ENCODE measurements at regions not wholly inside any gene's neighbourhood (a gene's known extent, or its start where the extent isn't known, plus 50 kb on each side); places are given as distances from the start of the nearest gene placed in this dataset.

DNA sequence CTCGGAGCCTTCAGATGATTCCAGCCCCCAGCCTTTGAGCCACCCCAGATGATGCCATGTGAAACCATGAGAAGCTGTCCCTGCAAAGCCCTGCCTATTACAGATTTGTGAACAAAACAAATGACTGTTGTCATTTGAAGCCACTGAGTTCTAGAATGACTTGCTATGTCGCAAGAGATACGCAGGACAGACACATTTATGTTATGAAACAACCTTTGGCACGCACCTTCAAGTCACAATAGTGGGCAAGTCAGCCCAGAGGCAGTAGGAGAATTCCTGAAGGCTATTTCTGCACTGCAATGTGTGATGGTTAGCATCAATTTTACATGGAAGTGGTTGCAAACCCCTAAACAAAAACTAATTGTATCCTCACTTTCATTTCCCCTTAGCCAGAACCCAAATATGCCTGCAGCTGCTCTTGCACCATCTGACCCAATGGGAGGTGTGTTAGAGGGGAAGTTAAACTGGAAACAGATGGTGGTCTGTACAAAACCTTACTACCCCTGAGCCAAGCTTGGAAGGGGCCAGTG is 174.4 kb upstream of the ATP6AP2 start:
- WGBS, 2 donors, result 56 to 72% methylated on average over 3 to 4 of the region's 4 CpGs
- TF ChIP-seq, protein P1, sequence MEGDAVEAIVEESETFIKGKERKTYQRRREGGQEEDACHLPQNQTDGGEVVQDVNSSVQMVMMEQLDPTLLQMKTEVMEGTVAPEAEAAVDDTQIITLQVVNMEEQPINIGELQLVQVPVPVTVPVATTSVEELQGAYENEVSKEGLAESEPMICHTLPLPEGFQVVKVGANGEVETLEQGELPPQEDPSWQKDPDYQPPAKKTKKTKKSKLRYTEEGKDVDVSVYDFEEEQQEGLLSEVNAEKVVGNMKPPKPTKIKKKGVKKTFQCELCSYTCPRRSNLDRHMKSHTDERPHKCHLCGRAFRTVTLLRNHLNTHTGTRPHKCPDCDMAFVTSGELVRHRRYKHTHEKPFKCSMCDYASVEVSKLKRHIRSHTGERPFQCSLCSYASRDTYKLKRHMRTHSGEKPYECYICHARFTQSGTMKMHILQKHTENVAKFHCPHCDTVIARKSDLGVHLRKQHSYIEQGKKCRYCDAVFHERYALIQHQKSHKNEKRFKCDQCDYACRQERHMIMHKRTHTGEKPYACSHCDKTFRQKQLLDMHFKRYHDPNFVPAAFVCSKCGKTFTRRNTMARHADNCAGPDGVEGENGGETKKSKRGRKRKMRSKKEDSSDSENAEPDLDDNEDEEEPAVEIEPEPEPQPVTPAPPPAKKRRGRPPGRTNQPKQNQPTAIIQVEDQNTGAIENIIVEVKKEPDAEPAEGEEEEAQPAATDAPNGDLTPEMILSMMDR (IDR thresholded peaks at IDR 0.05), result no peak
- no peak for TF ChIP-seq POLR2A (IDR thresholded peaks at IDR 0.05)

DNA sequence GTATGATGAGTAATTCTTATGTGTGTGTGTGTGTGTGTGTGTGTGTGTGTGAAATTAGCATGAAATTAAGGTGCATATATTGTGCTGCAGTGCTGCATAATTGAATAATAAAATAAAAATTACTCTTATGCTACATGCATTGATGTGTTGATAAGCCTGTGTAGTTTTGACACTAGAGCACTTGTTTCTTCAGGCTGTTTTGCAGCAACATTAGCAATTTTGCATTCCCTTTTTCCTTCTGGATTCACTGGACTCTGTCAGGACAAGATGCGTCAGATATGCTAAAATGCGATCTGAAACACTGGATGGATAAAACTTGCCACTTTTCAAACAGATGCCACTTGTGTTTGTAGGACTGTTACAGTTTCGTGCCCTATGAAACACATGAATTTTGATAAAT is 175.4 kb upstream of the ATP6AP2 start:
- intact Hi-C loops (cut with DNase I; ENCODE audit: low total_unique reads), result no loop called here

More for the DNA sequence above, 174.4 kb upstream of the ATP6AP2 start:
- no peak overlapping the region for H3K4me3 ChIP-seq (ENCODE audit: low read depth, poor library complexity, severe bottlenecking)
- no peak for DNase-seq (ENCODE audit: low spot score in 2 of 2)
- intact Hi-C loops (cut with DNase I; ENCODE audit: low total_unique reads), result no loop called here

DNA sequence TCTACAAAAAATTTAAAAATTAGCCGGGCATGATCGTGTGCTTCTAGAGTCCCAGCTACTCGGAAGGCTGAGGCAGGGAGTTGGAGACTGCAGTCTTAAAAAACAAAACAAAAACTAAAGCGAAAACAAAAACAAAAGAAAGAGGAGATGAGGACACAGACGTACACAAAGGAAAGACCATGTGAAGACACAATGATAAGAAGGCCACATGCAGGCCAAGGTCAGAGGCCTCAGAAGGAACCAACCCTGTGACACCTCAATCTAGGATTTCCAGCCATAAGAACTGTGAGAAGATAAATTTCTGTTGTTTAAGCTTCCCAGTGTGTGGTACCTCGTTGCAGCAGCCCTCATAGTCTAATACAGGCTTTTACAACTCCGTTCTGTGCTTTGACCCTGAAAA is 177.0 kb upstream of the ATP6AP2 start:
- intact Hi-C loops (cut with DNase I; ENCODE audit: low total_unique reads), result no loop called here
- H3K4me3 ChIP-seq (ENCODE audit: low read depth, poor library complexity, severe bottlenecking), result no peak overlapping the region
- TF ChIP-seq POLR2A (IDR thresholded peaks at IDR 0.05), result no peak
- TF ChIP-seq, protein P1 (IDR thresholded peaks at IDR 0.05), result no peak
- WGBS, 2 donors, result 75 to 90% methylated on average over 7 of the region's 7 CpGs
- DNase-seq (ENCODE audit: low spot score in 2 of 2), result no peak

More for the DNA sequence above, 175.4 kb upstream of the ATP6AP2 start:
- no peak overlapping the region for H3K4me3 ChIP-seq (ENCODE audit: low read depth, poor library complexity, severe bottlenecking)
- no peak for DNase-seq (ENCODE audit: low spot score in 2 of 2)
- no peak for TF ChIP-seq POLR2A (IDR thresholded peaks at IDR 0.05)
- TF ChIP-seq, protein P1 (IDR thresholded peaks at IDR 0.05), result no peak
- 88 to 98% methylated on average over 3 of the region's 3 CpGs for WGBS, 2 donors

DNA sequence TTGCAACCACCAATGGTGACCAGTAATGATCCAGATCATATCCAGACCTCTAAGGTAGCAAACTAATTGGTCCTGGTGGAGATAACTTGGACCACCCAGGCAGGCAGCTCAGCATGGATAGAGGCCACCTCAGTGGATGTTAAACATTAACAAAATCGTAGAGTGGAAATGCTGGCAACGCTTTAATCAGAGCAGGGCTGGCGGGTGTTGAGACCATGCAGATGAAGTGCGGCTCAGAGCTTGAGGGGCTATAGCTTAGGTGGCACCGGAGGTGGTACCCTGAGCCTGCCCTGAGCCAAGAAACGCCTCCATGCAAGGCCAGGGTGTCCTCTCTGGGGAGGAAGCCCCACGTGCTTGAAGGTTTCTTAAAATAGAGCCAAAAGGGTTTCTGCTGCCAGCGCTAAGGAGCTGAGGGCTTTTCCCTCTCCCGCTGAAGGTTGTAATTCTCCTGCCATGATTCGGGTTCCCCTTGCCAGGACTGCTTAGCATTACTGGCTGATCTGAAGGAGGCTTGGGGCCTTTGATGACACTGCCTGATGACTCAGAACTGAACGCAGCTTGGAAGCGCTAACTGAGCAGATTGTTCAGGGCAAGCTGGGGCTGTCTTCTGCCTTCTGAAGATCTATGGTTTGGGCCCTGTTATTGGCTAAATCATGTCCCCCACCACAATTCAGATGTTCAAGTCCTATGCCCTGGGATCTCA is 177.8 kb upstream of the ATP6AP2 start:
- 5 to 46% methylated on average over 4 to 12 of the region's 12 CpGs for WGBS, 2 donors
- intact Hi-C loops (cut with DNase I; ENCODE audit: low total_unique reads), result no loop called here
- no peak overlapping the region for H3K4me3 ChIP-seq (ENCODE audit: low read depth, poor library complexity, severe bottlenecking)
- peak in 1 of 2 donors; percentile 32 for DNase-seq (ENCODE audit: low spot score in 2 of 2)
- TF ChIP-seq, protein P1 (IDR thresholded peaks at IDR 0.05), result no peak
- TF ChIP-seq POLR2A (IDR thresholded peaks at IDR 0.05), result no peak

DNA sequence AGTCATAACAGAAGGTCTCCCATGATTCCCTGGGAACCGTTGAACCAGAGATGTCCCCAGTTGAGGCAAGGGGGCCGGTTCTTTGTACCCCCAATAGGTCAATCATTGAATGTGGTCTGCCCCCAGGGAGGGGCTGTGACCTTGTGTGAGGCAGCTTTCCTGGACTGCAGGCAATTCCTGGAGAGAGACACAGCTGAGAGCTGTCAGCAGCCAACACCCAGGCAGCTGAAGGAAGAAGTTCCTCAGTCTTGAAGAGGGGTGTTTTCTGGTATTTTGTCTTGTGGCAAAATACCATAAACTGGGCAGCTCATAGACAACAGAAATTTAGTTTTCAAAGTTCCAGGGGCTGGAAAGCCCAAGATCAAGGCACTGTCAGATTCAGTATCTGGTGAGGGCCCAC is 185.7 kb upstream of the ATP6AP2 start:
- DNase-seq (ENCODE audit: low spot score in 2 of 2), result no peak
- WGBS, 2 donors, result 86 to 87% methylated on average over 2 of the region's 2 CpGs
- TF ChIP-seq, protein P1 (IDR thresholded peaks at IDR 0.05), result no peak
- TF ChIP-seq POLR2A (IDR thresholded peaks at IDR 0.05), result no peak
- no peak overlapping the region for H3K4me3 ChIP-seq (ENCODE audit: low read depth, poor library complexity, severe bottlenecking)
- intact Hi-C loops (cut with DNase I; ENCODE audit: low total_unique reads), result no loop called here
